ENCODE measurements at regions not wholly inside any gene's neighbourhood (a gene's known extent, or its start where the extent isn't known, plus 50 kb on each side); places are given as distances from the start of the nearest gene placed in this dataset.

DNA sequence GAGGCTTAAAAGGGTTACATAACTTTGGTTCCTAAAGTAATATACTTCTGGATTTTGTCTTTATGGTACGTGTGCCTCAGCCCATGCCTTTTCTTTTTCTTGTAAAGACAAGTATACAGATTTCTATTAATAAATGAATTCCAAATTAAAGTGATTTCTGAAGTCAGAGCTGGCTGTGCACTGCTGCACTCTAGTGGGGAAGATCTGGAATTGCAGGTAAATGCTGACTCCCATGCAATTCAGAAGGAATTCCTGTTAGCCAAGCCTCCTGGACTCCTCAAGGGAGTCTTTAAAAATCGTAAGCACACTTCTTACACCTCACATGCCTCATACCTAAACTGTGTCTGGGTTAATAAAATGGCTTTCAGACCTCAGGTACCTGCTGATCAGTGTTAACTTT lies 118.4 kb upstream of the SLC7A1 start:
- intact Hi-C loops (cut with micrococcal nuclease) = loop anchor here (10.0 kb wide), 1 partner anchor 401 kb away; no protein-coding TSS in a partner anchor

- intact Hi-C loops (cut with micrococcal nuclease) = loop anchor here (10.0 kb wide), 1 partner anchor 403 kb away; no protein-coding TSS in a partner anchor
These were observed 116.3 kb upstream of the SLC7A1 start for GRCh38 chr13:29711776-29712175.

- intact Hi-C loops (cut with micrococcal nuclease) = loop anchor here (10.0 kb wide), 1 partner anchor 404 kb away; no protein-coding TSS in a partner anchor
These were observed 115.0 kb upstream of the SLC7A1 start for GRCh38 chr13:29710511-29710910.

- intact Hi-C loops (cut with micrococcal nuclease) = loop anchor here (10.0 kb wide), 1 partner anchor 405 kb away; no protein-coding TSS in a partner anchor
These were observed 114.0 kb upstream of the SLC7A1 start for GRCh38 chr13:29709407-29710069.

- intact Hi-C loops (cut with micrococcal nuclease) = loop anchor here (1.0 kb wide), 1 partner anchor 200 kb away; no protein-coding TSS in a partner anchor
These were observed 112.5 kb upstream of the SLC7A1 start for GRCh38 chr13:29707876-29708543.

DNA sequence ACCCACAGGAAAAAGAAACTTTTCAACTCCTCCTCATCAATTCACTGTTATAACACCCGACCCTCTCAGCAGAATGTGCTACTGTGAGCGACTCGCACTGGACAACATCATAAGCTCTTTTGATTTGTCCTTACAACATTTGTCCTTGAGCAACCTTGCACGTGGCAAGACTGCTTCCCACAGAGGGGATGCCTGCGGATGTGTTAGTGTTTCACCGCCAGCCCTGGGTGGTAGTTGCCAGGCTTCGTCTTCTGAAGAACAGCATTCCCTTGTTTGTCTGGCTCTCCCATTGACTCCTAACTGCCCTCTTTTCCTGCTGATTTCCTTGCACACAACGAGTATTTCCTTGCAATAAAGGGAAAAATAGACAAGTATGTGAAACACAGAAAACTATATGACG lies 111.4 kb upstream of the SLC7A1 start:
- intact Hi-C loops (cut with micrococcal nuclease) = no loop called here

DNA sequence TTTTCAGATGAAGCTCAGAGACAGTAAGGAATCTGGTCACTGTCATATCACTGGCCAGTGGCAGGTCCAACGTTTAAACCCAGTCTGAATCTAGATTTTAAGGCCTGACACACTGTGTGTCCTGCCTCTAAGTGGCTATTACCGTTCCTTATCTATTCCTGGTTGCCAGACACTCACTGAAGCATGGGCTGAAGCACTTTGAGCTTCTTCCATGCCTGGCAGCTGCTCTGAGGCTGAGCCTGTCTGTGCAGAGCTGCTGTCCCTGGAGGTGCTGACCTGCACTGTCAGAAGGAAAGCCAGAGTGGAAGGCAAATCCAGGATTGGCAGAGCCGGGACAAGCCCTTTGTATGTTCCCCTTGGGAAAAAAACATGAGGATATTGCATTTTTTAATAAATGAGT lies 109.2 kb upstream of the SLC7A1 start:
- intact Hi-C loops (cut with micrococcal nuclease) = no loop called here

GRCh38 chr13:29703421-29703820 lies 107.9 kb upstream of the SLC7A1 start:
- intact Hi-C loops (cut with micrococcal nuclease) = no loop called here

- intact Hi-C loops (cut with micrococcal nuclease) = no loop called here
These were observed 107.4 kb upstream of the SLC7A1 start for GRCh38 chr13:29702912-29703351.

GRCh38 chr13:29698106-29698505 lies 102.6 kb upstream of the SLC7A1 start:
- intact Hi-C loops (cut with micrococcal nuclease) = no loop called here

DNA sequence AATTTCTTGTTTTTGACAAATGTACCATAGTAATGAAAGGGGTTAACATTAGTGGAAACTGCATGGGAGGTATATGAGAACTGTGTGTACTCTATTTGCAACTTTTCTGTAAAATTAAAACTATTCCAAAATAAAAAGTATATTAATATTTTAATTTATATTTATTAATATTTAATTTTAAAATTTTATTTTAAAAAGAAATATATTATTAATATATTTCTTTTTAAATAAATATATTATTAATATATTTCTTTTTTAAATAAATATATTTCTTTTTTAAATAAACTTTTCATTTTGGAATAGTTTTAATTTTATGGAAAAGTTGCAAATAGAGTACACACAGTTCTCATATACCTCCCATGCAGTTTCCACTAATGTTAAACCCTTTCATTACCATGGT lies 101.1 kb upstream of the SLC7A1 start:
- intact Hi-C loops (cut with micrococcal nuclease) = no loop called here

DNA sequence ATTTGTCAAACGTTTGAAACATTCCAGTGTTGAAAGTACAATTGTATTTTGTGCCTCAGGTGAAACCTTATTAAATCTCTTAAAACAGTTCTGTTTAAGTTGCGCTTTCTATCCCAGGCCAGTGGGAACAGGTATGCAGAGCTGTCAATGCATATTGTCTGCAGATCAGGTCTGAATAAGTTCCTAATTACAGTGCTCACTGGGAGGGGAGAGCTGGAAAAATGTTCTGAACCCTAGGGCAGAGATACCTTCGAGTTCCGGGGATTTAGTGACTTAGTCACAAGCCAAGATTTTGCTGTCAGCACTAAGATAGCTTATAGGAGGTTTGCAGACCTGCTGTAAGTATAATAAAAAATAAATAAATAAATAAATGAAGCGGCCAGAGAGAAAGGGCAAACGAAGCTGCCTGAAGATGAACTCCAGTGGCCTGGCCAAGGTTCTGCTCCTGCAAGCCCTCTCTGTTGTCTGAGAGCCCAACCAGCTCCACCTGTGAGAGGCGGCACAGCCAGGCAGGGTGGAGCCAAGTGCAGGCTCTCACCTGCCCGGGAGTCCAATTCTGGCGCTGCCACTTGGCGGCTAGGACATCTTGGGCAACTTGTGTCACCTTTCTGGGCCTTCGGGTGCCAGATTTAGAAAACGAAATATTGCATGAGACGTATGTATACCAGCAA lies 97.9 kb upstream of the SLC7A1 start:
- intact Hi-C loops (cut with micrococcal nuclease) = no loop called here

GRCh38 chr13:29689548-29689947 lies 94.1 kb upstream of the SLC7A1 start:
- intact Hi-C loops (cut with micrococcal nuclease) = no loop called here

DNA sequence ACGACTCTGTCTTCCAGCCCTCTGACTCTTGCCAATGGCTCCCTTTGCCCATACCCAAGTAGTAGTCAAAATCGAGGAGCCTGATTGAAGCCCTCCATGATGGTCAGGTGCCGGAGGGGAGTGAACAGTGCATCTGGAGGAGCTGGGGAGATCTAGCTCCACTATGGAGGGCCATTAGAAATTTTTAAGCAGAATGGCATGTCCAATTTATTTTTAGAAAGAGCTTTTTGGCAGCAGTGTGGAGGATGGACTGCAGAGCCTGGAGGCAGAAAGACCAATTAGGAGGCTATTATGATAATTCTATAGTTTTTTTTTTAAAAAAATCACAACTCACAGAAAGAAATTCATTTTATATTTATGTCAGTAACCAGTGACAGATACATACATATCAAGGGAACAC lies 92.7 kb upstream of the SLC7A1 start:
- intact Hi-C loops (cut with micrococcal nuclease) = no loop called here

- intact Hi-C loops (cut with micrococcal nuclease) = no loop called here
These were observed 89.0 kb upstream of the SLC7A1 start for GRCh38 chr13:29684441-29684840.

DNA sequence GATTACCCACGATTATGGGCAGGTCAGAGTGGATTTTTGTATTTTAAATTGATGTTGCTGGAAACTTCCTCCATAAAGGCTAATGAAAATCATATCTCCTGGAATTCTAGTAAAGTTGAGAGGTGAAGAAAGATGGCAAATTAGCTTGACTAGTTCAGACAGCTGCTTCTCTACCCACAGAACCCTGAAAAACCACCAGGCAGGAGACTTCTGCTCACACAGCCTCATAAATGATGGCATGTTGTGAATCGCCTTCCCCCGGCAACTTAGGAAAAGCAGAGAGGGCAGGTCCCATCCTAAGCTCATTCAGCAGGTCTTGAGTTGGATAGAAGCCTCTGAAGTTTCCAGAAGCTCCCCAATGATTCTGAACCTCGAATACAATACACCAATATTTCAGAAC lies 87.6 kb upstream of the SLC7A1 start:
- intact Hi-C loops (cut with micrococcal nuclease) = no loop called here

DNA sequence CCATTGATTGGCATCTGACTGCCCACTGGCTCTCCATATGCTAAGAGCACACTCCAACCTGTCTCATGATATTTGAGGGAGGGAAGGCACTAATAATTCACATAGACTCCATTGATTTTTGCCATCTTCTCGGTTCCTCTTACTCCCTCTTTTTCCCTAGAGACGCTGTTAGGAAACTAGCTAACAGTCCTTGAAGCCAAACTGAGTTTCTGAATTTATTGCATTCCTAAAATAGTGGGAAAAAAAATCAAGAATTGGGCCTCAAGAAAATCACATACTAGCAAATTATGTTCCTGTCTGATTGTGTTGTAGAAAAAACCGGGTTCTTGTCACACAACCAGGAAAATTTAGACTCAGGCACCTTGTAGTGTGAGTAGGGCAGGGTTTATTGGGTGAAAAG lies 86.4 kb upstream of the SLC7A1 start:
- intact Hi-C loops (cut with micrococcal nuclease) = no loop called here

- intact Hi-C loops (cut with micrococcal nuclease) = no loop called here
These were observed 84.0 kb upstream of the SLC7A1 start for GRCh38 chr13:29679396-29680053.

GRCh38 chr13:29677627-29678026 lies 82.1 kb upstream of the SLC7A1 start:
- intact Hi-C loops (cut with micrococcal nuclease) = no loop called here

- intact Hi-C loops (cut with micrococcal nuclease) = no loop called here
These were observed 81.5 kb upstream of the SLC7A1 start for GRCh38 chr13:29676941-29677452.

DNA sequence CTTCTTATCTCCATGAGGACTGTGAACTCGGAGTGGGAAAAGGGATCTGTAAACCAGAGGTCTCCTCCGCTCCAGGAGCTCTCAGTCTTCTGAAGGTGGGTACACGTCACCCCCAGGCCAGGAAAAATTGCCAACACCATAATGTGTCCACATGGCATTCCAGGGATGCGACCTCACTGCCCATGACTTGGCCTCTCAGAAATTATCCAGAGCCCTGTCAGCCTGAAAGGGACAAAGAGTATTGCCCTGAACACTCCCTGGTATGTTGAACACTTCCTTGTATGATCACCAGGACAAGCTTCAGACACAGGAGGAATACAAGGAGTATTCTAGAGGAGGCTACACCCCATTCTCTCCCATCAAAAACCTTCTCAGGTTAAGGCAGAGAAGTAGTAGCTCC lies 81.0 kb upstream of the SLC7A1 start:
- intact Hi-C loops (cut with micrococcal nuclease) = no loop called here

- intact Hi-C loops (cut with micrococcal nuclease) = no loop called here
These were observed 79.0 kb upstream of the SLC7A1 start for GRCh38 chr13:29674532-29674931.
